Epithelial cell of prostate (primary cell): ENCODE measurements at regions not wholly inside any gene's neighbourhood (a gene's known extent, or its start where the extent isn't known, plus 50 kb on each side); places are given as distances from the start of the nearest gene placed in this dataset.
A peak's percentile ranks its signal among the peaks of the same experiment; 100 is the strongest.

Experiments
- DNase-seq: peaks from one replicate; pipeline ENCODE4 v3.0.0-alpha.2; 2011; ENCODE audit warnings: low read depth, low spot score
- H3K27ac ChIP-seq: fragments of 450-650 bp; 2 replicates; pipeline ENCODE4 v1.5.1; 2017; ENCODE audit warnings: mild to moderate bottlenecking

- H3K27ac ChIP-seq: no peak overlapping the region
- DNase-seq: no peak
Measured at GRCh38 chr11:19445771-19446170, 205.0 kb upstream of the E2F8 start.

GRCh38 chr11:19444231-19444630, 203.5 kb upstream of the E2F8 start:
- no peak for DNase-seq
- no peak overlapping the region for H3K27ac ChIP-seq

- H3K27ac ChIP-seq: no peak overlapping the region
- DNase-seq: no peak
Measured at GRCh38 chr11:19442554-19442910, 201.8 kb upstream of the E2F8 start.

- DNase-seq: peak; percentile 84
- peak overlapping the region; percentile 36 for H3K27ac ChIP-seq
Measured at GRCh38 chr11:19441752-19442553, 201.2 kb upstream of the E2F8 start.

GRCh38 chr11:19441288-19441687, 200.5 kb upstream of the E2F8 start:
- H3K27ac ChIP-seq: no peak overlapping the region
- no peak for DNase-seq

GRCh38 chr11:19437760-19438159, 197.0 kb upstream of the E2F8 start:
- no peak overlapping the region for H3K27ac ChIP-seq
- no peak for DNase-seq

GRCh38 chr11:19436932-19437331, 196.2 kb upstream of the E2F8 start:
- DNase-seq: no peak
- no peak overlapping the region for H3K27ac ChIP-seq

- DNase-seq: no peak
- no peak overlapping the region for H3K27ac ChIP-seq
Measured at GRCh38 chr11:19435306-19435989, 194.7 kb upstream of the E2F8 start.

- no peak overlapping the region for H3K27ac ChIP-seq
- DNase-seq: no peak
Measured at GRCh38 chr11:19433791-19434190, 193.0 kb upstream of the E2F8 start.

- no peak for DNase-seq
- no peak overlapping the region for H3K27ac ChIP-seq
Measured at GRCh38 chr11:19433367-19433766, 192.6 kb upstream of the E2F8 start.

- H3K27ac ChIP-seq: no peak overlapping the region
- peak; percentile 29 for DNase-seq
Measured at GRCh38 chr11:19432370-19433061, 191.8 kb upstream of the E2F8 start.

GRCh38 chr11:19430754-19431398, 190.1 kb upstream of the E2F8 start:
- no peak for DNase-seq

GRCh38 chr11:19430346-19430745, 189.6 kb upstream of the E2F8 start:
- H3K27ac ChIP-seq: no peak overlapping the region
- no peak for DNase-seq

More at GRCh38 chr11:19430754-19431398, 190.1 kb upstream of the E2F8 start:
- H3K27ac ChIP-seq: no peak overlapping the region

- peak overlapping the region; percentile 20 for H3K27ac ChIP-seq
- DNase-seq: no peak
Measured at GRCh38 chr11:19429108-19429760, 188.5 kb upstream of the E2F8 start.

GRCh38 chr11:19428206-19429002, 187.7 kb upstream of the E2F8 start:
- DNase-seq: peak; percentile 68
- peak overlapping the region; percentile 20 for H3K27ac ChIP-seq

- no peak for DNase-seq
- no peak overlapping the region for H3K27ac ChIP-seq
Measured at GRCh38 chr11:19426756-19427403, 186.1 kb upstream of the E2F8 start.

GRCh38 chr11:19426011-19426755, 185.4 kb upstream of the E2F8 start:
- no peak for DNase-seq
- H3K27ac ChIP-seq: no peak overlapping the region

GRCh38 chr11:19422276-19422675, 181.5 kb upstream of the E2F8 start:
- H3K27ac ChIP-seq: no peak overlapping the region
- no peak for DNase-seq
